HG03103 (cell line): ENCODE measurements at regions not wholly inside any gene's neighbourhood (a gene's known extent, or its start where the extent isn't known, plus 50 kb on each side); places are given as distances from the start of the nearest gene placed in this dataset.

Experiments
- ATAC-seq: cut with Tn5 transposase; IDR thresholded peaks from one replicate; pipeline ENCODE4 v1.9.1; 2021; ENCODE audit warnings: low read depth; ENCODE audit not compliant: unreplicated experiment

- no peak for ATAC-seq
Observed at GRCh38 chr2:189364607-189365006, 76.7 kb upstream of the WDR75 start.

GRCh38 chr2:189366349-189366748, 74.9 kb upstream of the WDR75 start:
- no peak for ATAC-seq

DNA sequence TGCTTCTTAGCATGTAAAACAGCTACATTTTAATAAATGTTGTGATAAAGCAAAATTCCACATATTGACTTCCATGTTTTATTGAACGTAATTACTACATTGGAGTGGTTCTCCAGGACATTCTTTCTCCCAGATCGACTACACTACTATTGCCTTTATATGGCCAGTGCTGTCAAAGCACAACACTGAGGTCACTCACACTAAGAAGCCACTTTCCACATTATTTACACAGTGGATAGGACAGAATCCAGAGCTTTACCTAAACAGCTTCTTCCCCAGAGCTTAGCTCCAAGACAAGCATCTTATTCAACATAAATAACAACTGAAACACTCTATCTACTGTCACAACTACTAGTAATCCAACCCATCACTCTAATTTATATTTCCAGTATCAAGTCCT, 73.9 kb upstream of the WDR75 start:
- ATAC-seq: no peak

DNA sequence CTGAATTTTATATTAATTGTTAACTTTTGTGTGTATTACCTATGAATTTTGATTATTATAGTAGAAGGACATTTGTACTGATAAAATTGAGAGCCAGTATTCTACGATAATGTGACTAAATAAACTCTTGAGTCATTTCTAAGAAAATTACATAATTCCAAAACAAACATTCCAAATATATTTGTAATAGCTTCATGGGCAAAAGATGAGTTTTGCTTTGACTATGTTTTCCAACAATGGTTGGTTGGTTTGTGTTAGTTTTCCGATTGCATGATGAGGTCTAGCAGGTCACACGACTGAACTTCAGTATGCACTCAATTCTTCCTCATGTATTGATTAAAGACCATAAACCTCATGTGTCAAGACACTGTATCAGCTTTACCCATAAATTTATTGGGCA, 71.7 kb upstream of the WDR75 start:
- ATAC-seq: no peak

DNA sequence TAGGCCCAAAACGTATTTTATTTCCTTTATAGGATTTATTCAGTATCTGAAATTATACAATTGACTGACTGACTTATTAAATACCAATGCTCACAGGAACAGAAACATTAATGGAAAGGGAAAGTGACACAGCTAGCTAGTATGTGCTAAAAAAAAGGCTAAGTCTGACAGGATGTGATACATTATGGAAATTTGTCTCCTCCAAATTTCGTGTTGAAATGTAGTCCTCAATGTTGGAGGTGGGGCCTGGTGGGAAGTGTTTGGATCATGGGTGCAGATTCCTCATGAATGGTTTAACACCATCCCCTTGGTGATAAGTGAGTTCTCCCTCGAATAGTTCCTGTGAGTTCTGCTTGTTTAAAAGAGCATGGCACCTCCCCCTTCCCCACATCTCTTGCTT, 70.6 kb upstream of the WDR75 start:
- no peak for ATAC-seq

- ATAC-seq: no peak
Observed at GRCh38 chr2:189372688-189373257, 68.5 kb upstream of the WDR75 start.

DNA sequence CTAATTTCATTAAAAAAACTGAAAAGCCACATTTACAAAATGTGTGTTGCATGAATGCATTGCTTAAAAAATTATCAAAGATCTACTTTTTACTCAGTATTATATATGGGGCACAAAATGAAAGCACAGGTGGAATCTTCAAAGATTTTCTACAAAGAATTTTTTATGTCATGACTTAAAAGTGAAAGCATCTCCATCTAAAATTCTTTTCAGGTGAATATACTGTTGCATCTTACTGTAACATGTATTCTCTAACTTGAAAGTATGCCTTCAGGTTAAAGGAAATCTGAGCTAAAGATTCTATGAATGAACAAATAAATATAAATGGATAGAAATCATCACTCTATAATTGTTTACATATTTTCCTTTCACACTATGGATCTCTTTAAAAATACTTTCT, 66.8 kb upstream of the WDR75 start:
- ATAC-seq: no peak

GRCh38 chr2:189375842-189376241, 65.4 kb upstream of the WDR75 start:
- no peak for ATAC-seq

GRCh38 chr2:189379287-189379630, 62.0 kb upstream of the WDR75 start:
- ATAC-seq: no peak

DNA sequence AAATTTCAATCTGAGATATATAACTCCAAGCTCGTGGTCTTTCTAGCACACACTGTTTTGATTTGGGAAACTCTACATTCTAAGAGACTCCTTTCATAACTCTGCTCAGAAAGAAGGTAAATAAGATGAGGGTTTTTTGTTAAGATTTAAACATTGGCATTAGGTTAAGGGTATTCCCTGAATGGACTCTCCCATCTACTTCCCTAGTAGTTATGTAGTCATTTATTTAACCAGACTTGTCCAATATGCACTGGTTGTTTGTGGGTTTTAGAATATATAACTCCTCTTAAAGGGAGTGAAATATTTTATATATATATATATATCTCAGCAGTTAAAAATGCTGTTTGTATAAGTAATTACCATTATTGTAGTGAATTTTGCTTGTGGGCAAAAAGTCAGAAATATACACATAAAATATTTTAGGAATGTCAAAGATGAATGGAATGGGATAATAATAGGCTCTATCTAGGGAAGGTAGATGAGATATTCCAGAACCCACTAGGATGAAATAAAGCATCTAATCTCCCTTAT, 61.5 kb upstream of the WDR75 start:
- no peak for ATAC-seq

- ATAC-seq: no peak
Observed at GRCh38 chr2:189382668-189383067, 58.6 kb upstream of the WDR75 start.

DNA sequence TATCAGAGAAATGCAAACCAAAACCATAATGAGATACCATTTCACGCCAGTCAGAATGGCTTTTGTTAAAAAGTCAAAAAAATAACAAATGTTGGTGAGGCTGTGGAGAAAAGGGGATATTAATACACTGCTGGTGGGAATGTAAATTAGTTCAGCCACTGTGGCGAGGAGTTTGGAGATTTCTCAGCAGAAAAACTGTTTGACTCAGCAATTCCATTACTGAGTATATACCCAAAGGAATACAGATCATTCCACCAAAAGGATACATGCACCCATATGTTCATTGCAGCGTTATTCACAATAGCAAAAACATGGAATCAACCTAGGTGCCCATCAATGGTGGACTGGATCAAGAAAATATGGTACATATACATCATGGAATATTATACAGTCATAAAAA, 54.5 kb upstream of the WDR75 start:
- no peak for ATAC-seq

GRCh38 chr2:189391201-189391600, 50.1 kb upstream of the WDR75 start:
- ATAC-seq: no peak
